ENCODE measurements at regions not wholly inside any gene's neighbourhood (a gene's known extent, or its start where the extent isn't known, plus 50 kb on each side); places are given as distances from the start of the nearest gene placed in this dataset.

DNA sequence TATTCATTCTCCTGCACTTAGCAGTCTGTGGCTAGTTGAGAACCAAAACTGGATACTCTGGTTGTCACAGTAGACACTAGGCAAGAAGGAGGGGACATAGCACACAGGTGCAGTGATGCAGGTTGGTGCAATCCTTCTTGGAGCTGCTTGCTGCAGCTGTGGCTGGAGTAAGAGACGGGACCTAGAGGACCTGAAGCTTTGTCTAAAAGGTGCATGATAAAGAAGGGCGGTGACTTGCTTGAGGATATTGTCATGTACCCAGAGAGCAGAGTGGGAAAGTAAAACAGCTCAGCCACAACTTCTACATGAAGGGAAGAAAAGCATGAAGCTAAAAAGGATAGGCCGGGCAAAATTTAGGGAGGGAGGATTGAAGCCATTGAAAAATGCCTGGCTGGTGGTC is 304.1 kb upstream of the KIRREL3 start:
- DNase-seq (ENCODE audit: low spot score), result no peak

DNA sequence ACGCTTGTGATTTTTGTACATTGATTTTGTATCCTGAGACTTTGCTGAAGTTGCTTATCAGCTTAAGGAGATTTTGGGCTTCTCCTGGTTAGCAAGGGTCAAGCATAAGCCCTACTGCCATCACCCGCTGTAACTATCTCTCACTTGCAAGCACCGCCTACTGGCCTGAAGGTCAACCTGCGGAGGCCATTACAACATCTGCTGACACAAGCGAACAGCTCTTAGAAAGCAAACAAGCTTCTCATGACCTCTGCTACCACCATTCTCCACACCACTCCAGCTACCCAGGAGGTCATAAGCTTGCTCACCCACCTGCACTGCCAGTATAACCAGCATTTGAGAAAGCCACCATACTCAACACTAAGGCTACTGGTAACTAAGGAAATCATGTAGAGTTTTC is 288.4 kb upstream of the KIRREL3 start:
- DNase-seq (ENCODE audit: low spot score), result no peak

DNA sequence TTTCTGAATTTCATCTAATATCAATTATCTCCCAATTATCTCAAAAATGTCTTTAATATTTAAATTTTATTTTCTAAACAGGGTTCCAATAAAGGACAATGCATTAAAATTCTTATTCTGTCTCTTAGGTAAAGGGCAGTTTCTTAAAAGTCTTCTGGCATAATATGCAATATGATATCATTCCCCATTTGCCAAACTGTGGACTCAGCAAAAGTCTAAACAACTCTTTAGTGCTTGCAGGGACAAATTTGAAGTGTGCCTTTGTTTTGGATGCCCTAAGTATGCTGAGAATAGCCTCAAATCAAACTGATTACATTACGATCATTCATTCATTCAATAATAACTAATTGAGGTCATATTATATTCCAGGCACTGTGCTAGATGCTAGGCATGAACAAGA is 281.0 kb upstream of the KIRREL3 start:
- no peak for DNase-seq (ENCODE audit: low spot score)

DNA sequence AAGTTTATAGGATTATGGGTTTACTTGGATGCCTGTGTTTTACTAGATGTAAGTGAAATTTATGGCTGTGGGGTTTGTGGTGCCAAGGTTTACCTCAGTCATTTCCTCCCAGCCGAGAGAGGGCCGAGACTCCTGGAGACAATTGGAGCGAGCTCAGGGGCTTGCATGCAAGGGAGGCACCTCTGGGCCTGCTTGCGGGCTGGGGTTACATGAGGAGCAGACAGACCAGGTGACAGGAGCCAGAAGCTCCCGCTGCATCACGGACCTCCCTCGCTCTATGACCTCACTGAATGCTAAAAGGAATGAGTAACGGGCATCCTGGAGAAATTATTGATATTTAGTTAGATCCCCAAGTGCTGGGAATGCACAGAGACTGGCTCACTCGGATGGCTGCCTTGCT is 275.2 kb upstream of the KIRREL3 start:
- DNase-seq (ENCODE audit: low spot score), result no peak

DNA sequence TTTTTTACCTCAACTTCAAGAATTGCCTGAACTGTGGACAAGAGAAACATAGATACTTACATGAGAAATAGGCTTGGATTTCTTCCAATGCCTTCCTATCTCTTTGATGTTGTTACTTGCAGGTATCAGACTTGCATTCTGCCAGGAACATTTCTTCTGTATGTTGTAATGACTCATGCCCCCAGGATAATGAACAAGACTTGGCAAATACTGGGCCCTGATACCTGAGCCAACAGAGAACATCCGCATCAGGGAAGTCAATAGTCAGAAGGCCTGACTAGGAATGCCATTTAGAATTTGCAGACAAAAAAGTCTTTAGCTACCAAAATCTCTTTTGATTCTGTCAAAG is 273.7 kb upstream of the KIRREL3 start:
- no peak for DNase-seq (ENCODE audit: low spot score)

DNA sequence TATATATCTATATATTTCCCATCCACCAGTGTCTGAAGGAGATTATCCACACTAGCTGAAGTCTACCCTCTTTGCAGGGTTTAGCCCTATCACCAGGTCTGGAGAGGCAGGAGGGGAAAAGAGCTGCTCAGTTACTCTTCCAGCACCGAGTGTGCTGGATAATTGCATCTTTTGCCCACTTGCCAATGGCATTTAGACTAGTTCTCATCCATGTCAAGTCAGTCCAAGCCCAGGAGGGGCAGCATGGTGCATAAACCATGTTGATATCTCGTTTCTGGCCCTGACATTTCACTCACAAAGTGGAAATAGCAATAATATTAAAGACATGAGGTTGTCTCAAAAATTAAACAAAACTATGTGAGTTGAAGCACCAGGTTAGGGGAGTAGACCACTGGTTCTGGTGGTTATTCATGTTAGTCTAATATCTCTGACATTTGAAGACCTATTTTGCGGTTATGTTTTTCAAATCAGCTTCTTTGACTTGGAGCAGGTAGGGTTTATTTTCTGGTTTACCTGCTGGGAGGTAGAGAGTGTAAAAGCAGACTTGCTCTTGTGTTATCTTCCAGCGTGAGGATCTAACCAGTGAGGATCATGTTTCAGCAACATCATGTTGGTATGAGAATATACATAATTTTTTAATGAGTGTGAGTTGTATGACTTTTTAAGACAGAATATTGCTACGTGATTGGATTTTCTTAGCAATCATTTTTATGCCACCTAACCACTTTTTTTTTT is 273.2 kb upstream of the KIRREL3 start:
- no peak for DNase-seq (ENCODE audit: low spot score)

DNA sequence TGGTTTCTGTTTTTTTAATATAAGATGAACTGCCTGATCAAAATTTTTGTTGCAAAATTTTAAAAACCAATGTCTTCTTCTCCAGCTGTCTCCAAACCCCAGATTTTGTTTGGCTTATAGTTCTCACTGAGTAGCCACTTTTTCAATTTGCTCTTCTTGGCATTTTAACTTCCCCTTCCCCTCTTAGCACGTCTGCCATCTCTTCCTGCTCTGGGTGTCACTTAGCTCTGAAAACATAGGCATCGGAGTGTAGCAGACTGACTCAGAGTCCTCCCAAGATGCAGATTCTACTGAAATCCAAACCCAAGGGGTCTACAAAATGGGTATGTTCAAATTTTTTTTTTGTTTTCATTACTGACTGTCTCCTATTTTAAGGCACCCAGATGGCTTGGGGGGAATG is 270.3 kb upstream of the KIRREL3 start:
- no peak for DNase-seq (ENCODE audit: low spot score)

DNA sequence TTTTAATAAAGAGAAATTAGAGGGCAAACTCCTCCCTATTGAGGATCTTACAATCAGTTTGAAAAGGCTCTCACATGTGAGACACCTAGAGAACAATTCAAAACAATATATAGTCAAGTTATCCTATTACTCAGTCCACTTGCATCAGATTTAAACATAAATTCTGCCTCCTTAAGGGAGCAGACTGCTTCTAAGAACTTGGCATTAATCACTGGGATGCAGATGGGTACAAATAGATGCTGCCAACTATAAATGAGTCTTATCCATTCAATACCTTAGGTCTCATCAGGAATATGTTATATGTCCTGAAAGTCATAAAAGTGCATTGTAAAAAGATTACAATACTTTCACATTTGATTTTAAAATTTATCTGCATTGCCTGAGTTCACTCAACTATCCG is 269.3 kb upstream of the KIRREL3 start:
- no peak for DNase-seq (ENCODE audit: low spot score)

DNA sequence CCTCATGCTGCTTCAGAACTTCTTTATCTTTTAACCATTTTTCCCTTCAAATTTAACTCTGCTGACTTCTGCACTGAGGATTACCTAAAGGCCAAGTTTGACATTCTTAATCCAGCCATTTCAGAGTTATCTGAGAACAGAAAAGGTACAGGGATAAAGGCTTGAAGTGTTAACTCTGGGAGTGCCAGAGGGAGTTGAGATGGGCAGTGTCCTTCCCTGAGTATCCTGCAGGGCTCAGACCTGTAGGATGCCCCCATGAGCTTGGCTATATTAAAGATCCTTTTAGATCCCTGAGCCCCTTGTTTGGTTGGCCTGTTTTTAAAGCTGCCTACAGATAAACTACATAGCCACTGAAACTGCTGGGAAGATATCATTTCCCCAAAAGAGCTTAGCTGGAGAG is 268.4 kb upstream of the KIRREL3 start:
- no peak for DNase-seq (ENCODE audit: low spot score)

DNA sequence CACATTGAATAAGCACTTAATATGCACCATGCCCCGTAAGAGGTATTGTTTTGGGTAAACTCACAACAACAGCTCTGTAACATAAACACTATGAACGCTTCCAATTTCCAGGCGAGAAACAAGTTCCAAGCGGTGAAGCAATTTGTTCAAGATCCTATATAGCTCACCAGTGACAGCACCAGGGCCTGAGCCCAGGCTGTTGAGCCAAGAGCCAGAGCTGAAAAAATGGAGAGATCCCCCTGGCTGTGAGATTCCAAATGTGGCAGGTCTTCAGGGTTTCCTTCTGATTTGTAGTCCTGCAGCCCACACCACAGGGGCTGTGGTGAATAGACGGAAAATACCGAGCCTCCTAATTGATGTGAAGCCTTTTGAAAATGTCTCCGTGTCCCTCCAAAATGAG is 268.0 kb upstream of the KIRREL3 start:
- DNase-seq (ENCODE audit: low spot score), result no peak

DNA sequence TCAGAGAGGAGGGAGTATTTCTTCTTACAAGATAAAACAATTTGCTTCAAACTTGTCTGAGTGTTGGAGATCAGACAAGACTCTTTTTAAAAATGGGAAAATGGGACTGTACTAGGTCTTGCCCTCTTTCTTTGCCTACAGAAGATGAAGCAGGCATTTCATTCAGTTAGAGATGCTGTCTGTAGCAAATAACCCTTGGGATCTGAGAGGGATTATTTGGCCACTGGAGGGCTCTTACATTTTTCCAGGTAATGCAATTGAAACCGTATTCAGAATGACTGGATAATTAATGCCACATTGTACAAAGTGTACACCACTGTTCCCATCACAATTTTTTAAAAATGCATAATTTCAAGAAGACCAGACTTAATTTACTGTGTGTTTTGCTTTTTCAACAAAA is 258.5 kb upstream of the KIRREL3 start:
- DNase-seq (ENCODE audit: low spot score), result no peak

DNA sequence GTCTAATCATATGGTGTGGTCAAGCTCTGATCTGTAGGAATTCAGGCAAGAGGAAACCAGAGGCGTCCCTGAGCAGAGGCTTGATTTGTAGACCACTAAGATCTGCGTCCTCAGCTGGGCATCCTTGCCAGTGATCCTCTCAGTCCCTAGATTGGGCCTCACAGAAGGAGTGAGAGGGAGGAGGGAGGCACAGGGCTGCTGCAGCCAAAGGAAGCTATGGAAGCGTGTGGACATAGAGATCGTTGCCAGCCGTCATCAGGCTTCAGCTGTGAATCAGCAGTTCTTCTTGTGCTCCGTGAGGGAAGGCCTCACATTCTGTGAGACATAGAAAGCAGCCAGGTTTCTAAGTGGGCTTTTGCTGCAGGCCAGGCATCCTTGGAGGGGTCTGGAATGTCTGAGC is 254.6 kb upstream of the KIRREL3 start:
- DNase-seq (ENCODE audit: low spot score), result no peak

DNA sequence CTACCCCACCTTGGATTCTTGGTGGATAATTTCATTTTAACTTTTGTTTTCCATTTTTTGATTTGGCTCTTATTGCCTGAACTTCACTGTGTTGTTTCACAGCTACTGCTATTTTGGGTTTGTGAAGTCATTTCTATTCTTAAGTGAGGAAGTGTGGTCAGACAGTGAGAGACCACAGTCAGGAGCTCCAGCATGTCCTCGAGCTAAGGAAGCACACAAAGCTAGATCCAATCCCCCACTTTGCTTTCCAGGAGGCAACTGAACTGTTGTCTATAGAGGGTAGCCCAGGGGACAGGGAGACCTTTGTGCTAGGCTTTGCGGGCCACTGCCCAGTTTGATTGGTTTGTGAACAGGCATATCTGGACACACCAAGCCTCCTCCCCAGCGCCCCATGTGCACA is 251.8 kb upstream of the KIRREL3 start:
- no peak for DNase-seq (ENCODE audit: low spot score)

DNA sequence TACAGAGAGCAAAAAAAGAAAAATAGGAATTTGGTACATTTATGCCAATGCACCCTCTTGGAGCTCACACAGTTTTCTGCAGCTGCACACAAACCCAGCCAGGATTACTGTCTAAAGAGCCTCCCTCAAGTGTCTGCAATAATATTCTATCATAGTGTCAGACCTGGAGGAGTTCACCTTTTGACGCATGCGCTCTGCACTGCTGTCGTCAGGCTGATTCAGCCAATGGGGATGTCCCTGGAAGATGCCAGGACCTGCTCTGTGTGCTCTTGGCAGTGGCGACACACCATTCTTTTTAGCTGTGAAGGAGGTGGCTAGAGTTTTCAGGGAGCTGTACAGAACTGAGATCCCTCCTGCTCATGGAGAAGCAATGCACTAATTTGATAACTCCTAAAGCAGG is 249.0 kb upstream of the KIRREL3 start:
- no peak for DNase-seq (ENCODE audit: low spot score)

DNA sequence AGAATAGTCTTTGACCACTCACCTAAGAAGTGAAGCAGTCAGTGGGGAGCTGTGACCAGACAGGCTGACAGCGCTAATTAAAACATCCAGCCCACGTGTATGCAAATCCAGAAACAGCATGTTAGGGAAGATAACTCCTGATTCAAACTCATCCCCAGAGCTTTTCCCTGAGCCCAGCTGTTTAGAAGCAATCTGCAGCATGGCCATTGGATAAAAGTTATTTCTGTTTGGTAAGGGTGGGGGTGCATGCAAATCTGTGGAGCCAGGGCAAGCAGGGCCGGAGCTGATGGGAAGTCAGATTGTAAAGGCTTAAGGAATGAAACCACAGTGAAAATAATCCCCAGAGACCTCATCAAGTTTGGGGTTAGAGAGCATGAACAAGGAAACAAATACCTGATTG is 247.9 kb upstream of the KIRREL3 start:
- DNase-seq (ENCODE audit: low spot score), result no peak

DNA sequence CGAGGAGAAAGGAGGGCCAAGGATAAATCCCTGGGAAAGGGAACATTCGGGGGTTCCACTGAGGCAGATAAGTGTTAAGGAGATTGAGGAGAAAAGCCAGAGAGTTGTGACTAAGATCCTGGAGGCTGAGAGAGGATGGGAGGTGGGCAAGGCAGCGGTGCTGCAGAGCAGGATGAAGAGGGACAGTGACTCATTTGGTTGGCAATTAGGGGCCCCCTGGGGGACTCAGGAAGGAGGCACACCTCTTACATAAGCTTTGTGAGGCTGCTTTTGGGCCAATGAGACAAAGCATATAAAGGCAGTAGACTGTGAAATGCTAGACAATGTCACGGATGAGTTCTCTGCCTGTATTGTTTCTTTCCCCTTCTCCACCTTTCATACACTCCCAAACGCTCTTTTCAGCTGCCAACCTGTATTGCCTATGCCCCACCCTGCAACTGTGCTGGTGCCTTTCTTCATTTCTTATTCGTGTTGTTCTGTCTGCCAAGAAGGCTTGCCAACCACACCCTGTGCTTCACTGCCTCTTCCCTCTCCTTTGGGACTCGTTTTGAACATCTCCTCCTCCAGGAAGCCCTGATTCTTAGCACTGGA is 246.8 kb upstream of the KIRREL3 start:
- no peak for DNase-seq (ENCODE audit: low spot score)

DNA sequence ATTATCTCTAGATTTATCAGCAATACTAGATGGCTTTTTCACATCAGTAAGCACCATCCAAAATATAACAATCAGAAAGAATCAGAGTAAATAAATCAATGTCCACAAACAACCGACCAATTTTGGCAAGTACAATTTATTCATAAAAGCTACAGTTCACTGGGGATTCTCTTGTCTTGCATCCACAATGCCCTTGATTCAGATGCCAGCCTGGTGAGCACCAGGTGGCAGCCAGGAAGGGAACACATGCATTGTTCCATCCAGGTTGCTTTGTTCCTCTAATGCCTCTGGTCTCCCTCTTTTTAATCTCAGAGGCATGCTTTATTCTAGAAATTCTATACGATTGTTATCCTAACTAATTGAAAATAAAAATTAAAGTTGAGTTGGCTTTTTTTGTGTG is 242.1 kb upstream of the KIRREL3 start:
- DNase-seq (ENCODE audit: low spot score), result no peak

DNA sequence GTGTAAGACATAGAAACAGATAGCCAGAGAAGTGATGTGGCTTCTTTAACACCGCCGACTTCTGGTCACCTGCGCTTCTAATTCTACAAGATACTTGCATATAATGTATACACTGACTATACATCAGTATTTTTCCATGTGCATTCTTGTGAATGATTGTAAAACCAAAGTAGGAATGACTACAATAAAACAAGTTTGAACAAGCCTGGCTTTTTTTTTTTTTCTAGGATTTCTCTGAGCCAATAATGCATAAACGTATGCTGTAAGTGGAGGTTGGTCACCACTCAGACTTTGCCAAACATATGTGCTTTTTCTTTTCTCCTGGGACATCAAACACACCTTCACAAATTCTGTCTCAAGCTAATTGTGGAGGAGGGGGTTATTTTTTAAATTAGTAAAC is 237.8 kb upstream of the KIRREL3 start:
- no peak for DNase-seq (ENCODE audit: low spot score)

DNA sequence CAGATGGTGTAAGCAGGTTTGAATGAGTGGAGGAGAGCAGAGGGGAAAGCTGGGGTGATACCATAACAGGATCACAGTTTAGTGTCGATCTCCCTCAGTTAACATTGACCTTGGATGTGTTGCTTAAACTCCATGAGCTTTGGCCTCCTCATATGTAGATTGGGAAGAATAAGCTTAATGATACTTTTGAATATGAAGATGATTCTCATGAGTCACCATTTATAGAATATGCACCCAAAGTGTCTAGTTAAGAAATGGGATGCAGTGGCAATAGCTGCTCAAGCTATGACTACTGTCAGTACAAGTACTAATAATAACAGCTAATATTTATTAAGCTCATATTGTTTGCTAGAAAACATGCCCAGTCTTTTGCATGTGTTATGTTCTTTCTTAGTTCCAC is 236.2 kb upstream of the KIRREL3 start:
- DNase-seq (ENCODE audit: low spot score), result no peak

DNA sequence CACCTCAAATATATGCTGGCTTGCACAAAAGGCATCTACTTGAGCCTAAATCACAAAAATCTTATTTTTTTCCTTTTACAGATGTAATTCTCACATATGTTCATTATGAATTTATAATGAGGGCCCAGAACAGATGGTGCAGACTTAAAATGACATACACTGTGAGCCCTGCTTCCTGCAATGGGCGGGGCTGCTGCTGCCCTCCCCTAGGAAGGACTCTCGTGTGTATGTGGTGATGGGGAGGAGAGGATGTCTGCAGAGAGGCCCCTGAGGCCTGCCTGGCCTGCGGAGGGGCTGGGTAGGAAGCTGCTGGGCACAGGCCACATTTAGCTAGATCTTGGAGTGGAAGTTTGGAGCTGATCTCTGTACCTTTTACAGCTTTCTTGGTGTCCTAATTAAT is 233.4 kb upstream of the KIRREL3 start:
- no peak for DNase-seq (ENCODE audit: low spot score)

DNA sequence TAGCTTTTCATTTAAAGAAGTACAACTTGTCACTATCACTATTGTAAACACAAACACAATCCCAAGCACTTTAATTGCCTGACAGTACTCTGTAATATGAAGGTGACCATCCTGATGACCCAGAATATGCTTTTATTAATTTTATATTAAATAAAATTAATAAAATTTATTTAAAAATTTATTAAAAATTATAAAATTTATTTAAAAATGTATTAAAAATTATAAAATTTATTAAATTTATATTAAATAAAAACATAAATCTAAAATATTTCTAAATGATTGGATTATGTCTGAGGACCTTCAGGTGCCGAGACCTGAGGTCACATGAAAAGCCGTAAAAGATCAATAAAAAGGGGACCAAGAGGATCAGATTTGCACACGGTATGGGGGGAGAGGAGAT is 229.8 kb upstream of the KIRREL3 start:
- DNase-seq (ENCODE audit: low spot score), result no peak

DNA sequence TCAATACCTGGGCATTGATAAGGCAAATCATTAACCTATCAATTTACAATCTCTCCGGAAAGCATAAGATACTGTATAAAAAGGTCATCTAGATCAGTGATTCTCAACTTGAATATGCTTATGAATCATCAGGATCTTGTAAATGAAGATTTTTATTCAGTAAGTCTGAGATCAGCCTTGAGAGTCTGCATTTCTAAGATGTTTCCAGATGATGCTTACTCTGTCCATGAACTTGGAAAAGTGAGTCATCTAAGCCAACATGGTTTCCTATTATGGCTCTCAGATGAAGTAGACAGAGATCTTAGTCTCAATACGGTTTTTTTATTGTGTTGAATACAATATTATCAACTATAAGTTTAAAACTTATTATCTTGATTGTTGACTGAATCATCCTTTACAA is 226.4 kb upstream of the KIRREL3 start:
- no peak for DNase-seq (ENCODE audit: low spot score)

DNA sequence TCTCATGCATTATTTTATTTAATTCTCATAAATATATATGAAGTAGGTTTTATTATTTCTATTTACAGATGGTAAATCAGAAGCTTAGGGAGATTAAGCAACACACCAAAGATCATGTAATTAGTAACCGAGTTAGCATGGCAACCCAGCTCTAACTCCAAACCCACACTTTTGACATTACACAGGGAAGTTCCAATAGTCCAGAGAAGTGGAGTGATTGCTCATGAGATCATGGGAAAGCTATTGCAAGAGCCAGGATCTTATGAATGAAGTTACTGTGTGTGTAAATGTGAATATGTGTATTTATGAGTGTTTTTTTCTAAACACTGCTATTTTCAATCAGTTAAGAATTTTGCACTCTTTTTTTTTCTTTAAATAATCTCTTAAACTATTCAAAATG is 225.8 kb upstream of the KIRREL3 start:
- DNase-seq (ENCODE audit: low spot score), result no peak

DNA sequence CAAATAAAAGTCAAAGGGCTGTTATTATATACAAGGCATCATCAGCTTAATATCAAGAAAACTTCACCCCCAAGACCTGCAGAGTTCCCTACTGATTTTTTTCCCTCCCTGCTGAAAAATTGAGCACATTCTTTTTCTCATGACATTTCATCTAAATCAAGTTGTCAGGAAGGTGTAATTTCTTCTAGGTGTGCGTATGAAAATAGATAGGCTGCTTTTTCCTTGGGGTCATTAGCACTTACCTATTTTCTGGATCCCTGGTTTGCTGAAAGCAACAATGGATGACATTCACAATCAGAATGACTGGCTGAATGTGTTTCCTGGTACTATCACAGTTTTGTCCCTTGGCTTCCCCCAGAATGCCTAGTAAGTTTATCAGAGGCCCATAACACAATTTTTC is 225.0 kb upstream of the KIRREL3 start:
- no peak for DNase-seq (ENCODE audit: low spot score)

DNA sequence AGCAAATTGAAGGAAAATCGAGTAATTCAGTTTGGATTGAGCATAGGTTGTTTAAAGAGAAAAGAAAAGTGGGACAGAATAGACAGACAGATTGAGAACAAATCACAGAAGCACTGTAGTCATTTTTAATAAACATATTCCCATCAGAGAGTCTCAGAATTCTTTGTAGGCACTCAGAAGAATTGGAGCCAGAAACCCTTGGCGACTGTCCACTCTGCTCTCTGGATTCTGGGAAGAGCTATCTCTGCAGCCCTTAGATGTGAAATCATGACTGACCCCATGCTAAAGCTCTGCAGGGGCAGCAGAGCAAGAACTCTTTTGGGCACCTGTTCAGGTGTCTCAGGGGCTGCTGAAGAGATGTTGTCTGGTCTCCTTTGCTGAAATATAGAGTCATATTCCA is 223.7 kb upstream of the KIRREL3 start:
- DNase-seq (ENCODE audit: low spot score), result no peak

Data from LoVo (cell line).